ENCODE measurements at regions not wholly inside any gene's neighbourhood (a gene's known extent, or its start where the extent isn't known, plus 50 kb on each side); places are given as distances from the start of the nearest gene placed in this dataset.

GRCh38 chr11:116557282-116557681 is 215.5 kb downstream of the BUD13 start:
- no peak for TF ChIP-seq CTCF (IDR thresholded peaks at IDR 0.05; ENCODE audit: poor library complexity, severe bottlenecking)
- no peak for TF ChIP-seq EP300 (conservative IDR thresholded peaks at IDR 0.05; ENCODE audit: poor library complexity, severe bottlenecking)
- TF ChIP-seq RAD21 (conservative IDR thresholded peaks at IDR 0.05) = no peak
- TF ChIP-seq MXI1 (conservative IDR thresholded peaks at IDR 0.05; ENCODE audit: poor library complexity, severe bottlenecking) = no peak
- no peak for TF ChIP-seq REST (IDR thresholded peaks at IDR 0.05; ENCODE audit: borderline replicate concordance)
- no peak for TF ChIP-seq POLR2AphosphoS5 (IDR thresholded peaks at IDR 0.05)
- TF ChIP-seq TAF1 (IDR thresholded peaks at IDR 0.05; ENCODE audit: low read depth) = no peak

Data from neural cell (in vitro differentiated cells).